ENCODE measurements at regions not wholly inside any gene's neighbourhood (a gene's known extent, or its start where the extent isn't known, plus 50 kb on each side); places are given as distances from the start of the nearest gene placed in this dataset.

DNA sequence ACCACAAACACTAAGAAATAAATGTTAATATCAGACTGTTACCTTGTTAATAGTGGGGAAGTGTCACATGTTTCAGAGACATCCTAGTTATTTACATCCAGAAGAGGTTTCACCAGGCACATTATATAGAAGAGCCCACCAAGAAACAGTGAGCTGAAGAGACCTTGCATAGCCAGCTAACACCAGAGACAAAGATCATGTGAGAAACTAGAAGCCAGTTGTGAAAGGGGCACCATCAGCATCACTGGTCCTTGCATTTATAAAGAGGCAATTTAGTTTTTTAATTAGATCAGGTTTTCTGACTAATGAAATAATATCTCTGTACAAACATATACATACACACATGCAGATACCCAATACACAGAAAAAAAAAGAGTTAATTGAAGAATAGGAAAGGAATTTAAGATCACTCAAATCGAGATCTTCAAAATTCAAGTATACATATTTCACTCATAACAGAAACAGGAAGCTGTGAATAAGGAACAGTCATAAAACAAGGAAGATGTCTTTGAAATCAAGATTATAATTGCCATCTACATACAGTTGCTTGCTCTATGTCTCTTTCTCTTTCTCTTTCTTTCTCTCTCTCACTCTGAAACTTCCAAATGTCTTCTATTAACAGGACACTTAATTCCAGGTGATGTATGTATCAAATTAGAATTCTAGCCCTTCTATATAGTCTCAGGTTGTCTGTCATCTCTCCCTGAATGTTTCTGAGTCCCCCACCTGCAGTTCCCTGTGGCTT, 348.7 kb downstream of the ETS1 start:
- no peak overlapping the region for H3K4me3 ChIP-seq
- ATAC-seq = no peak
- no peaks in the 10 kb centered on the region for H3K27me3 ChIP-seq
- WGBS, 2 donors = 40 to 68% methylated on average over 1 of the region's 1 CpG
- no peaks in the 10 kb centered on the region for H3K9me3 ChIP-seq
- intact Hi-C loops (cut with DNase I) = no loop called here
- no peaks in the 10 kb centered on the region for H3K36me3 ChIP-seq
- no peak for DNase-seq
- H3K4me1 ChIP-seq = no peaks in the 10 kb centered on the region
- H3K27ac ChIP-seq = no peak overlapping the region
- FAIRE-seq = no peak
- TF ChIP-seq, protein P1, sequence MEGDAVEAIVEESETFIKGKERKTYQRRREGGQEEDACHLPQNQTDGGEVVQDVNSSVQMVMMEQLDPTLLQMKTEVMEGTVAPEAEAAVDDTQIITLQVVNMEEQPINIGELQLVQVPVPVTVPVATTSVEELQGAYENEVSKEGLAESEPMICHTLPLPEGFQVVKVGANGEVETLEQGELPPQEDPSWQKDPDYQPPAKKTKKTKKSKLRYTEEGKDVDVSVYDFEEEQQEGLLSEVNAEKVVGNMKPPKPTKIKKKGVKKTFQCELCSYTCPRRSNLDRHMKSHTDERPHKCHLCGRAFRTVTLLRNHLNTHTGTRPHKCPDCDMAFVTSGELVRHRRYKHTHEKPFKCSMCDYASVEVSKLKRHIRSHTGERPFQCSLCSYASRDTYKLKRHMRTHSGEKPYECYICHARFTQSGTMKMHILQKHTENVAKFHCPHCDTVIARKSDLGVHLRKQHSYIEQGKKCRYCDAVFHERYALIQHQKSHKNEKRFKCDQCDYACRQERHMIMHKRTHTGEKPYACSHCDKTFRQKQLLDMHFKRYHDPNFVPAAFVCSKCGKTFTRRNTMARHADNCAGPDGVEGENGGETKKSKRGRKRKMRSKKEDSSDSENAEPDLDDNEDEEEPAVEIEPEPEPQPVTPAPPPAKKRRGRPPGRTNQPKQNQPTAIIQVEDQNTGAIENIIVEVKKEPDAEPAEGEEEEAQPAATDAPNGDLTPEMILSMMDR (IDR thresholded peaks at IDR 0.05) = no peak

DNA sequence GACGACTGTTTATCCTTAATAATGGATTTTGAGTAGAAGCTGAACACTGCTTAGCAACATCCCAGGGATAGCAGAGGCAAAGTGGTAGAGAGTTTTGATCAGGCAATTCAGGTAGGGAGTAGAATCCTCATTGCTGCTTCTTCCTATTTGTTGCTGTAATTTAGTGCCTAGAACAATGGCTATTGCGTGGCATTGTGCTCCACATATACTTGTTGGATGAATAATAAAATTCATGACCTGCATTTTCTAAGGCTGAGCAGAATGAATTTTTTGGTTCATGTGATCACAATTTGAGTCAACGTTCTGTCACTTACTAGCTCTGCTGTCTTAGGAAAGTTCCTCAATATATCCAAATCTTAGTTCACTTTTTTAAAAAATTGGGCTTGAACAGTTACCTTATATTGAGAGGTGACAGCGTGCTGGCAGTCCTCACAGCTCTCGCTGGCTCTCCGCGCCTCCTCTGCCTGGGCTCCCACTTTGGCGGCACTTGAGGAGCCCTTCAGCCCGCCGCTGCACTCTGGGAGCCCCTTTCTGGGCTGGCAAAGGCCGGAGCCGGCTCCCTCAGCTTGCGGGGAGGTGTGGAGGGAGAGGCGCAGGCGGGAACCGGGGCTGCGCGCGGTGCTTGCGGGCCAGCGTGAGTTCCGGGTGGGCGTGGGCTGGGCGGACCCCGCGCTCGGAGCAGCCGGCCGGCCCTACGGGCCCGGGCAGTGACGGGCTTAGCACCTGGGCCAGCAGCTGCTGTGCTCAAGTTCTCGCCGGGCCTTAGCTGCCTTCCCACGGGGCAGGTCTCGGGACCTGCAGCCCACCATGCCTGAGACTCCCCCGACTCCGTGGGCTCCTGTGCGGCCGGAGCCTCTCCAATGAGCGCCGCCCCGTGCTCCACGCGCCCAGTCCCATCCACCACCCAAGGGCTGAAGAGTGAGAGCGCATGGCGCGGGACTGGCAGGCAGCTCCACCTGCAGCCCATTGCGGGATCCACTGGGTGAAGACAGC, 350.6 kb downstream of the ETS1 start:
- TF ChIP-seq, protein P1 (IDR thresholded peaks at IDR 0.05) = no peak
- H3K9me3 ChIP-seq = no peaks in the 10 kb centered on the region
- intact Hi-C loops (cut with DNase I) = no loop called here
- H3K27me3 ChIP-seq = no peaks in the 10 kb centered on the region
- H3K4me1 ChIP-seq = no peaks in the 10 kb centered on the region
- FAIRE-seq (no peak), DNase-seq (peak in 1 of 6 donors; percentile 56), ATAC-seq (no peak)
- no peak overlapping the region for H3K27ac ChIP-seq
- 90 to 94% methylated on average over 45 to 49 of the region's 49 CpGs for WGBS, 2 donors
- no peak overlapping the region for H3K4me3 ChIP-seq
- no peaks in the 10 kb centered on the region for H3K36me3 ChIP-seq

DNA sequence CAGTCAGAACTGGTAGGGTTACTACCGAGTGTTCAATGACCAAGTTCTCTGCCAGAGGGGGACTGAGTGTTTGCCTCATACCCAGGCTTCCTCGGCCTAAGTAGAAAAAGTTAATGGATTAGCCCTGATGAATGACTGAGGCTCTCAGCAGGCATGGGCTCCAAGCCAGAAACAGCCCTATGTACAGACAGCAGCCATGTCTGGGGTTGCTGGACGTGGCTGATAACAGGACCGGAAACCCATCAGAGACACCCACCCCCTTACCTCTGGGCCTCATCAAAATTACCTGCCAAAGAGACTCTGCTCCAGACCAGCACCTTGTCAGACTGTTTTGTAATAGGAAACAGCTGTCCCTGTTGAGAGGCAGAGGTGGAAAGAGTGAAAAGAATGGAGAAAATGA, 351.4 kb downstream of the ETS1 start:
- Histone ChIP-seq H3K27me3 (no peaks in the 10 kb centered on the region), H3K4me3 (no peak overlapping the region), H3K27ac (peak overlapping the region in 1 of 4 donors; percentile 48), H3K4me1 (no peaks in the 10 kb centered on the region), H3K36me3 (no peaks in the 10 kb centered on the region), H3K9me3 (no peaks in the 10 kb centered on the region)
- FAIRE-seq (no peak), DNase-seq (peak in 2 of 6 donors; percentile 19 to 23), ATAC-seq (peak in 2 of 4 donors; percentile 48 to 62)
- intact Hi-C loops (cut with DNase I) = no loop called here
- TF ChIP-seq, protein P1 (IDR thresholded peaks at IDR 0.05) = no peak
- WGBS, 2 donors = 38 to 47% methylated on average over 4 of the region's 4 CpGs

DNA sequence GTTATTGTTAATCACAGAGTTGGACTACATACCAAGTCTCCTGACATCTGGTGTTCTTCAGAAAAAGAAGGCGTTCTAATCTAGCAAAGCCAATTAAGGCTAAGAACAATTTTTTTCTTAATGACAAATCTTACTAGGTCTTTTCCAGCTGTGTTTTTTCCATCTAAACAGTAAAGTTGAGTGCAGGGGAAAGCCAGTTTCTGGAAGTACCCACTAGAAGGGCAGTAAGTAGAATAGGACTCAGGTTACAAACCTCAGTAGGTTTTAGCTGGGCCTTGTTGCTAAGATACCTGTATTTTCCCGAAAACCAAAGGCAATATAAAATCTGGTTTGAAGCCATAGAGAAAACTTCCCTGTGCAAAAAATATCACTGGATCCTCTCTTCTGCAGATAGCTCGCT, 351.9 kb downstream of the ETS1 start:
- peak in 1 of 4 donors; percentile 17 for ATAC-seq
- 70 to 71% methylated on average over 3 of the region's 3 CpGs for WGBS, 2 donors
- intact Hi-C loops (cut with DNase I) = no loop called here
- Histone ChIP-seq H3K4me3 (no peak overlapping the region), H3K4me1 (no peaks in the 10 kb centered on the region), H3K27me3 (no peaks in the 10 kb centered on the region), H3K27ac (peak overlapping the region in 1 of 4 donors; percentile 48), H3K9me3 (no peaks in the 10 kb centered on the region), H3K36me3 (no peaks in the 10 kb centered on the region)
- TF ChIP-seq, protein P1 (IDR thresholded peaks at IDR 0.05) = no peak
- FAIRE-seq = no peak
- no peak for DNase-seq

Data from pancreas (tissue), 10 donors.